H9 (cell line): ENCODE measurements at regions not wholly inside any gene's neighbourhood (a gene's known extent, or its start where the extent isn't known, plus 50 kb on each side); places are given as distances from the start of the nearest gene placed in this dataset.

ENCODE experiments used
- DNase-seq: peaks from one replicate; pipeline ENCODE4 v3.0.0-alpha.2; 2017
- H2AFZ ChIP-seq: one replicate; pipeline ENCODE4 v1.6.1; 2013; ENCODE audit warnings: mild to moderate bottlenecking, low read length, control low read depth, moderate library complexity
- H2AK5ac ChIP-seq: 2 replicates; pipeline ENCODE4 v1.6.1; 2013; ENCODE audit warnings: low read length, control low read depth, mixed read lengths; ENCODE audit not compliant: insufficient read length
- H2BK120ac ChIP-seq: one replicate; pipeline ENCODE4 v1.6.1; 2013; ENCODE audit warnings: low read depth, mild to moderate bottlenecking, low read length, control low read depth, inconsistent platforms; ENCODE audit not compliant: poor library complexity, severe bottlenecking
- H2BK12ac ChIP-seq: 2 replicates; pipeline ENCODE4 v1.6.1; 2013; ENCODE audit warnings: low read length, control low read depth, mixed read lengths, low read depth; ENCODE audit not compliant: insufficient read length
- H2BK15ac ChIP-seq: 2 replicates; pipeline ENCODE4 v1.6.1; 2013; ENCODE audit warnings: low read depth, low read length, control low read depth
- H2BK20ac ChIP-seq: one replicate; pipeline ENCODE4 v1.6.1; 2013; ENCODE audit warnings: low read depth, mild to moderate bottlenecking, low read length, control low read depth, inconsistent platforms; ENCODE audit not compliant: poor library complexity, severe bottlenecking
- H2BK5ac ChIP-seq: 2 replicates; pipeline ENCODE4 v1.6.1; 2013; ENCODE audit warnings: low read length, control low read depth, mixed read lengths; ENCODE audit not compliant: insufficient read length
- H3K14ac ChIP-seq: 2 replicates; pipeline ENCODE4 v1.6.1; 2013; ENCODE audit warnings: low read length, control low read depth; ENCODE audit not compliant: insufficient read depth
- H3K18ac ChIP-seq: 2 replicates; pipeline ENCODE4 v1.6.1; 2013; ENCODE audit warnings: low read depth, mild to moderate bottlenecking, mixed read lengths, low read length, control low read depth; ENCODE audit not compliant: insufficient read length
- H3K23ac ChIP-seq: 2 replicates; pipeline ENCODE4 v1.6.1; 2013; ENCODE audit warnings: low read length, control low read depth, mixed read lengths, low read depth; ENCODE audit not compliant: insufficient read length
- H3K23me2 ChIP-seq: 2 replicates; pipeline ENCODE4 v1.6.1; 2013; ENCODE audit warnings: low read depth, mild to moderate bottlenecking, mixed read lengths, low read length, control low read depth; ENCODE audit not compliant: insufficient read length, poor library complexity, severe bottlenecking
- H3K27ac ChIP-seq: 2 replicates; pipeline ENCODE4 v1.5.1; 2013; ENCODE audit warnings: low read length, control low read depth, mixed read lengths, low read depth; ENCODE audit not compliant: insufficient read length
- H3K27me3 ChIP-seq: 2 replicates; pipeline ENCODE4 v1.6.1; 2013; ENCODE audit warnings: low read length, control low read depth, inconsistent platforms; ENCODE audit not compliant: insufficient read depth
- H3K4ac ChIP-seq: 2 replicates; pipeline ENCODE4 v1.6.1; 2013; ENCODE audit warnings: low read depth, mild to moderate bottlenecking, control low read depth, inconsistent platforms, low read length, moderate library complexity
- H3K4me1 ChIP-seq: 2 replicates; pipeline ENCODE4 v1.6.1; 2013; ENCODE audit warnings: low read length, control low read depth, inconsistent platforms; ENCODE audit not compliant: insufficient read depth
- H3K4me2 ChIP-seq: 2 replicates; pipeline ENCODE4 v1.6.1; 2013; ENCODE audit warnings: low read length, control low read depth, mixed read lengths; ENCODE audit not compliant: insufficient read length, insufficient read depth
- H3K56ac ChIP-seq: 2 replicates; pipeline ENCODE4 v1.6.1; 2013; ENCODE audit warnings: low read depth, mild to moderate bottlenecking, mixed read lengths, low read length, control low read depth; ENCODE audit not compliant: insufficient read length
- H3K79me1 ChIP-seq: 2 replicates; pipeline ENCODE4 v1.6.1; 2013; ENCODE audit warnings: low read depth, mild to moderate bottlenecking, moderate library complexity, low read length, control low read depth, inconsistent platforms; ENCODE audit not compliant: insufficient read depth, poor library complexity, severe bottlenecking
- H3K79me2 ChIP-seq: 2 replicates; pipeline ENCODE4 v1.6.1; 2013; ENCODE audit warnings: low read length, control low read depth, inconsistent platforms; ENCODE audit not compliant: insufficient read depth
- H3K9ac ChIP-seq: 2 replicates; pipeline ENCODE4 v1.6.1; 2013; ENCODE audit warnings: low read length, control low read depth, mixed read lengths; ENCODE audit not compliant: insufficient read length; ENCODE audit errors: extremely low read depth
- H3K9me3 ChIP-seq: one replicate; pipeline ENCODE4 v1.6.1; 2013; ENCODE audit warnings: low read depth, low read length, inconsistent platforms; ENCODE audit not compliant: control insufficient read depth
- H3T11ph ChIP-seq: one replicate; pipeline ENCODE4 v1.6.1; 2013; ENCODE audit warnings: mild to moderate bottlenecking, low read length, control low read depth, inconsistent platforms
- H4K20me1 ChIP-seq: one replicate; pipeline ENCODE4 v1.6.1; 2013; ENCODE audit not compliant: control insufficient read depth, insufficient read length, insufficient read depth
- H4K5ac ChIP-seq: 2 replicates; pipeline ENCODE4 v1.6.1; 2013; ENCODE audit warnings: low read depth, mild to moderate bottlenecking, mixed read lengths, low read length, control low read depth; ENCODE audit not compliant: insufficient read length
- H4K8ac ChIP-seq: replicated peaks from 2 replicates; pipeline ENCODE4 v1.6.1; 2013; ENCODE audit warnings: low read length, control low read depth, mixed read lengths, low read depth; ENCODE audit not compliant: insufficient read length
- H4K91ac ChIP-seq: 2 replicates; pipeline ENCODE4 v1.6.1; 2013; ENCODE audit warnings: low read depth, mild to moderate bottlenecking, moderate library complexity, mixed read lengths, low read length, control low read depth; ENCODE audit not compliant: insufficient read length
- H3K27ac Mint-ChIP-seq, 3 experiments: 2 replicates in 2 of 3; 3 replicates in 1 of 3; pipeline ENCODE4 v1.8.0; 2020 to 2021; ENCODE audit warnings: mixed read lengths in 3 of 3, mild to moderate bottlenecking in 1 of 3, moderate library complexity in 1 of 3
- H3K27me3 Mint-ChIP-seq: 2 replicates; pipeline ENCODE4 v1.8.0; 2021; ENCODE audit warnings: low read depth, mild to moderate bottlenecking, moderate library complexity, mixed read lengths
- H3K36me3 Mint-ChIP-seq, 3 experiments: 2 replicates in 2 of 3; 3 replicates in 1 of 3; pipeline ENCODE4 v1.8.0; 2020 to 2021; ENCODE audit warnings: low read depth in 3 of 3, mixed read lengths in 3 of 3; ENCODE audit not compliant: insufficient read depth in 1 of 3
- H3K4me1 Mint-ChIP-seq, 2 experiments: 2 replicates each; pipeline ENCODE4 v1.8.0; 2020; ENCODE audit warnings: mixed read lengths in 2 of 2
- H3K4me3 Mint-ChIP-seq, 2 experiments: 2 replicates in 1 of 2; 3 replicates in 1 of 2; pipeline ENCODE4 v1.8.0; 2020 to 2021; ENCODE audit warnings: mild to moderate bottlenecking in 2 of 2, mixed read lengths in 2 of 2, moderate library complexity in 1 of 2
- H3K9me3 Mint-ChIP-seq, 2 experiments: 2 replicates in 1 of 2; 3 replicates in 1 of 2; pipeline ENCODE4 v1.8.0; 2020; ENCODE audit warnings: mild to moderate bottlenecking in 2 of 2, mixed read lengths in 2 of 2, moderate library complexity in 1 of 2
- CTCF ChIP-seq: fragments of 200-600 bp; sonication (generic); conservative IDR thresholded peaks from 3 replicates; pipeline ENCODE4 v1.8.0; 2021; ENCODE audit warnings: antibody characterized with exemption, mild to moderate bottlenecking

GRCh38 chr12:67810166-67810565, 161.6 kb downstream of the DYRK2 start:
- H3K4me1 Mint-ChIP-seq = no peaks in the 10 kb centered on the region
- H3T11ph ChIP-seq = no peak overlapping the region
- no peak overlapping the region for H2AFZ ChIP-seq
- H3K4me3 Mint-ChIP-seq = no peak overlapping the region
- no peak overlapping the region for H3K14ac ChIP-seq
- no peaks in the 10 kb centered on the region for H3K23me2 ChIP-seq
- no peak overlapping the region for H3K23ac ChIP-seq
- no peak for TF ChIP-seq CTCF
- H3K4me1 ChIP-seq = no peaks in the 10 kb centered on the region
- no peak overlapping the region for H2BK20ac ChIP-seq
- no peak overlapping the region for H4K8ac ChIP-seq
- H3K4me2 ChIP-seq = no peak overlapping the region
- H3K9me3 ChIP-seq = no peaks in the 10 kb centered on the region
- no peaks in the 10 kb centered on the region for H3K79me1 ChIP-seq
- H3K56ac ChIP-seq = no peak overlapping the region
- no peaks in the 10 kb centered on the region for H3K27me3 ChIP-seq
- no peak overlapping the region for H2BK12ac ChIP-seq
- peaks cover 2% of the 10 kb centered on the region; the same call in 1 of the 2 replicates for H3K27me3 Mint-ChIP-seq
- H2BK120ac ChIP-seq = no peak overlapping the region
- H3K27ac Mint-ChIP-seq = no peak overlapping the region
- H3K27ac ChIP-seq = no peak overlapping the region
- H4K5ac ChIP-seq = no peak overlapping the region
- no peak overlapping the region for H3K9ac ChIP-seq
- peaks cover 0 to 2% (median 0%) of the 10 kb centered on the region in 3 experiments; a peak in 1 of 7 replicates for H3K36me3 Mint-ChIP-seq
- no peak overlapping the region for H2AK5ac ChIP-seq
- no peak overlapping the region for H3K18ac ChIP-seq
- DNase-seq = no peak
- H3K4ac ChIP-seq = no peak overlapping the region
- no peak overlapping the region for H2BK5ac ChIP-seq
- H4K20me1 ChIP-seq = no peaks in the 10 kb centered on the region
- H3K9me3 Mint-ChIP-seq = peaks cover 2 to 5% of the 10 kb centered on the region in 2 experiments; a peak in 3 of 5 replicates
- H4K91ac ChIP-seq = no peak overlapping the region
- H2BK15ac ChIP-seq = no peak overlapping the region
- no peaks in the 10 kb centered on the region for H3K79me2 ChIP-seq
